K562 (cell line): ENCODE measurements at regions not wholly inside any gene's neighbourhood (a gene's known extent, or its start where the extent isn't known, plus 50 kb on each side); places are given as distances from the start of the nearest gene placed in this dataset.

Experiments used
- ATAC-seq: fragments of 200-7000 bp; cut with Tn5 transposase; 3 replicates; pipeline ENCODE4 v1.9.1; 2020; ENCODE audit warnings: moderate library complexity
- BruUV-seq: library from RNA; stranded (reverse); fragments of 400-500 nt; replicated peaks from 2 replicates; lab custom pipeline; 2021; lab: Mats Ljungman, UMichigan
- CTCF ChIA-PET: fragments of 300-600 bp; formaldehyde crosslinking; extraction: SDS; loops from one replicate; lab custom pipeline; 2021; ENCODE audit warnings: low intra/inter-chr PET ratio; lab: Yijun Ruan, JAX
- POLR2A ChIA-PET: fragments of 300-600, 350-650 bp; sonication (Branson Sonifier 250); formaldehyde crosslinking; extraction: SDS; loops from one replicate; lab custom pipeline; 2021; ENCODE audit warnings: antibody characterized with exemption, inconsistent platforms; lab: Yijun Ruan, JAX
- DNase-seq, 4 experiments: peaks; one replicate each; pipeline versions ENCODE4 v3.0.0 to v3.0.0-alpha.2; 2011 to 2018; ENCODE audit warnings: low spot score in 3 of 4, mixed read lengths in 3 of 4; ENCODE audit errors: extremely low read depth in 1 of 4
- FAIRE-seq: peaks from 2 replicates; lab custom pipeline; 2011; peaks lifted over from hg19 to GRCh38; lab: Jason Lieb, UNC
- H2AFZ ChIP-seq: 2 replicates; pipeline ENCODE4 v1.6.0; 2011; ENCODE audit warnings: low read depth, low read length, control low read depth, inconsistent platforms
- H3K27ac ChIP-seq: fragments of 200-600 bp; 3 replicates; pipeline ENCODE4 v1.8.0; 2011; ENCODE audit warnings: low read depth, mild to moderate bottlenecking, control low read depth, inconsistent platforms, low read length, moderate library complexity, mixed read lengths; ENCODE audit errors: extremely low read depth
- H3K27me3 ChIP-seq, 2 experiments: fragments of 300-600 bp in 1 of 2; 2 replicates in 1 of 2; 3 replicates in 1 of 2; pipeline versions ENCODE4 v1.6.0 to v1.8.0; 2011; ENCODE audit warnings: inconsistent platforms in 2 of 2, low read length in 2 of 2, mild to moderate bottlenecking in 1 of 2, mixed read lengths in 1 of 2, moderate library complexity in 1 of 2; ENCODE audit not compliant: control insufficient read depth in 2 of 2, insufficient read depth in 2 of 2
- H3K36me3 ChIP-seq: fragments of 300-600 bp; 3 replicates; pipeline ENCODE4 v1.8.0; 2011; ENCODE audit warnings: mild to moderate bottlenecking, low read length, inconsistent platforms; ENCODE audit not compliant: control insufficient read depth, insufficient read depth
- H3K4me1 ChIP-seq, 2 experiments: fragments of 200-600 bp in 1 of 2; replicated peaks in 1 of 2; 2 replicates in 1 of 2; 3 replicates in 1 of 2; pipeline versions ENCODE4 v1.5.1 to v1.8.0; 2011; ENCODE audit warnings: inconsistent platforms in 2 of 2, low read length in 2 of 2, mild to moderate bottlenecking in 1 of 2, mixed read lengths in 1 of 2, moderate library complexity in 1 of 2; ENCODE audit not compliant: control insufficient read depth in 2 of 2, insufficient read depth in 2 of 2
- H3K4me2 ChIP-seq: 2 replicates; pipeline ENCODE4 v1.6.1; 2011; ENCODE audit warnings: low read length, control low read depth, inconsistent platforms, mixed read lengths; ENCODE audit not compliant: insufficient read depth
- H3K4me3 ChIP-seq: fragments of 200-600 bp; sonication (generic), shearing (Covaris generic); 2 replicates; pipeline ENCODE4 v1.5.1; 2016; ENCODE audit warnings: control low read depth, inconsistent platforms
- H3K79me2 ChIP-seq: fragments of 200-600 bp; 3 replicates; pipeline ENCODE4 v1.8.0; 2011; ENCODE audit warnings: low read length, inconsistent platforms; ENCODE audit not compliant: control insufficient read depth, insufficient read depth
- H3K9ac ChIP-seq, 2 experiments: 2 replicates each; pipeline versions ENCODE4 v1.6.0 to v1.6.1; 2011; ENCODE audit warnings: low read depth in 2 of 2, low read length in 2 of 2, control low read depth in 1 of 2, inconsistent platforms in 1 of 2, mild to moderate bottlenecking in 1 of 2, mixed read lengths in 1 of 2; ENCODE audit not compliant: insufficient read depth in 1 of 2
- H3K9me1 ChIP-seq: one replicate; pipeline ENCODE4 v1.6.0; 2011; ENCODE audit warnings: inconsistent platforms, mild to moderate bottlenecking, low read length, moderate library complexity; ENCODE audit not compliant: control insufficient read depth, insufficient read depth
- H3K9me3 ChIP-seq: replicated peaks from 2 replicates; pipeline ENCODE4 v1.5.1; 2011; ENCODE audit warnings: low read depth, low read length, inconsistent platforms; ENCODE audit not compliant: control insufficient read depth, insufficient read depth
- H4K20me1 ChIP-seq: replicated peaks from 2 replicates; pipeline ENCODE4 v1.6.1; 2011; ENCODE audit warnings: low read length, inconsistent platforms, mixed read lengths; ENCODE audit not compliant: control insufficient read depth, insufficient read depth
- BCLAF1 ChIP-seq, 2 experiments: fragments of 450-650 bp in 1 of 2; IDR thresholded peaks; 2 replicates each; pipeline ENCODE4 v1.6.1; 2011 to 2017; ENCODE audit warnings: low read depth in 2 of 2, antibody characterized with exemption in 1 of 2, borderline replicate concordance in 1 of 2, low read length in 1 of 2, mild to moderate bottlenecking in 1 of 2, mixed read lengths in 1 of 2; ENCODE audit not compliant: control insufficient read depth in 1 of 2
- CEBPB ChIP-seq: fragments of 450-650 bp; IDR thresholded peaks from 2 replicates; pipeline ENCODE4 v1.6.1; 2016; ENCODE audit warnings: missing genetic modification characterization, missing compliant biosample characterization
- PHB ChIP-seq: fragments of 250-450 bp; sonication (Bioruptor Pico); IDR thresholded peaks from 2 replicates; pipeline ENCODE4 v1.5.0; 2021
- SRSF7 ChIP-seq: fragments of 200-400 bp; formaldehyde crosslinking; optimal IDR thresholded peaks from 2 replicates; pipeline ENCODE3; 2017; ENCODE audit warnings: mild to moderate bottlenecking, low read depth, low read length
- ZNF764 ChIP-seq: fragments of 250-450 bp; sonication (Bioruptor Pico); IDR thresholded peaks from 2 replicates; pipeline ENCODE4 v1.4.0; 2020; ENCODE audit warnings: low read depth, mild to moderate bottlenecking, moderate library complexity
- WGBS: fragments of 100-300 bp; shearing (Covaris generic); methylation state at CpG from one replicate; pipeline ENCODE4 v1.1.6; 2016; ENCODE audit warnings: low coverage, mixed read lengths; ENCODE audit not compliant: insufficient coverage; ENCODE audit errors: missing lambda C conversion rate; 5-methylcytosine and 5-hydroxymethylcytosine counted together
- in situ Hi-C: fragments of 300-500 bp; cut with MboI; formaldehyde crosslinking; loops from 4 replicates; pipeline ENCODE4 v1.15.0; 2018; ENCODE audit warnings: inconsistent platforms, mixed read lengths
- intact Hi-C: fragments of 100-400 bp; cut with micrococcal nuclease; formaldehyde crosslinking; loops from 2 replicates; pipeline ENCODE4 v1.14.2; 2022
- TF ChIP-seq, protein P1 (sequence below): fragments of 250-450 bp; sonication (Bioruptor Pico); IDR thresholded peaks from 2 replicates; pipeline ENCODE4 v1.4.0; 2020; ENCODE audit warnings: borderline replicate concordance
- TF ChIP-seq, protein P2 (sequence below): fragments of 450-650 bp; formaldehyde crosslinking; IDR thresholded peaks from 2 replicates; pipeline ENCODE4 v1.4.0; 2020; ENCODE audit warnings: mild to moderate bottlenecking, moderate library complexity

- TF ChIP-seq, protein P1, sequence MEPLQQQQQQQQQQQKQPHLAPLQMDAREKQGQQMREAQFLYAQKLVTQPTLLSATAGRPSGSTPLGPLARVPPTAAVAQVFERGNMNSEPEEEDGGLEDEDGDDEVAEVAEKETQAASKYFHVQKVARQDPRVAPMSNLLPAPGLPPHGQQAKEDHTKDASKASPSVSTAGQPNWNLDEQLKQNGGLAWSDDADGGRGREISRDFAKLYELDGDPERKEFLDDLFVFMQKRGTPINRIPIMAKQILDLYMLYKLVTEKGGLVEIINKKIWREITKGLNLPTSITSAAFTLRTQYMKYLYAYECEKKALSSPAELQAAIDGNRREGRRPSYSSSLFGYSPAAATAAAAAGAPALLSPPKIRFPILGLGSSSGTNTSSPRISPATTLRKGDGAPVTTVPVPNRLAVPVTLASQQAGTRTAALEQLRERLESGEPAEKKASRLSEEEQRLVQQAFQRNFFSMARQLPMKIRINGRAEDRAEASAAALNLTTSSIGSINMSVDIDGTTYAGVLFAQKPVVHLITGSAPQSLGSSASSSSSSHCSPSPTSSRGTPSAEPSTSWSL (CRISPR knock-in tag): no peak
- TF ChIP-seq ZNF764 (CRISPR knock-in tag) (no peak), PHB (CRISPR knock-in tag) (no peak), BCLAF1 (IDR thresholded peaks at IDR 0.05; ENCODE audit: borderline replicate concordance in 1 of 2, control insufficient read depth in 1 of 2, low read depth in 2 of 2, low read length in 1 of 2) (no peak), CEBPB (tag) (no peak), SRSF7 (no peak)
- TF ChIP-seq, protein P2, sequence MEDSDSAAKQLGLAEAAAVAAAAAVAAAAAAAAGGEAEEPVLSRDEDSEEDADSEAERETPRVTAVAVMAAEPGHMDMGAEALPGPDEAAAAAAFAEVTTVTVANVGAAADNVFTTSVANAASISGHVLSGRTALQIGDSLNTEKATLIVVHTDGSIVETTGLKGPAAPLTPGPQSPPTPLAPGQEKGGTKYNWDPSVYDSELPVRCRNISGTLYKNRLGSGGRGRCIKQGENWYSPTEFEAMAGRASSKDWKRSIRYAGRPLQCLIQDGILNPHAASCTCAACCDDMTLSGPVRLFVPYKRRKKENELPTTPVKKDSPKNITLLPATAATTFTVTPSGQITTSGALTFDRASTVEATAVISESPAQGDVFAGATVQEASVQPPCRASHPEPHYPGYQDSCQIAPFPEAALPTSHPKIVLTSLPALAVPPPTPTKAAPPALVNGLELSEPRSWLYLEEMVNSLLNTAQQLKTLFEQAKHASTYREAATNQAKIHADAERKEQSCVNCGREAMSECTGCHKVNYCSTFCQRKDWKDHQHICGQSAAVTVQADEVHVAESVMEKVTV (CRISPR knock-in tag): no peak
- Histone ChIP-seq H3K9me1 (no peaks in the 10 kb centered on the region), H3K9me3 (no peaks in the 10 kb centered on the region), H3K4me2 (no peak overlapping the region), H2AFZ (no peak overlapping the region), H4K20me1 (no peaks in the 10 kb centered on the region), H3K27ac (no peak overlapping the region), H3K4me1 (peaks cover 0 to under 1% of the 10 kb centered on the region in 2 experiments; a peak in 2 of 5 replicates), H3K27me3 (peaks cover 3 to 5% of the 10 kb centered on the region in 2 experiments; a peak in 2 of 5 replicates), H3K4me3 (no peak overlapping the region), H3K36me3 (no peaks in the 10 kb centered on the region), H3K9ac (no peak overlapping the region), H3K79me2 (no peaks in the 10 kb centered on the region)
- 6% methylated on average over 7 of the region's 9 CpGs for WGBS
- intact Hi-C loops: no loop called here
- no TSS peak for BruUV-seq
- DNase-seq (no peak), ATAC-seq (no peak), FAIRE-seq (no peak)
- CTCF ChIA-PET: no interaction called here
- POLR2A ChIA-PET: no interaction called here
- in situ Hi-C loops: no loop called here
Observed at GRCh38 chr1:229194096-229194495, 76.8 kb upstream of the RAB4A start.
